Dermis microvascular lymphatic vessel endothelial cell (primary cell): ENCODE measurements at regions not wholly inside any gene's neighbourhood (a gene's known extent, or its start where the extent isn't known, plus 50 kb on each side); places are given as distances from the start of the nearest gene placed in this dataset.
"Not testable (repeated sequence)": the region's sequence is repeated elsewhere in the genome, so short reads cannot be mapped to it uniquely, and the experiment has no call there.

Source experiments
- DNase-seq, 2 donors: peaks; one replicate each; pipeline versions ENCODE4 v3.0.0 to v3.0.0-alpha.2; 2010; ENCODE audit warnings: low read depth in 2 of 2

DNA sequence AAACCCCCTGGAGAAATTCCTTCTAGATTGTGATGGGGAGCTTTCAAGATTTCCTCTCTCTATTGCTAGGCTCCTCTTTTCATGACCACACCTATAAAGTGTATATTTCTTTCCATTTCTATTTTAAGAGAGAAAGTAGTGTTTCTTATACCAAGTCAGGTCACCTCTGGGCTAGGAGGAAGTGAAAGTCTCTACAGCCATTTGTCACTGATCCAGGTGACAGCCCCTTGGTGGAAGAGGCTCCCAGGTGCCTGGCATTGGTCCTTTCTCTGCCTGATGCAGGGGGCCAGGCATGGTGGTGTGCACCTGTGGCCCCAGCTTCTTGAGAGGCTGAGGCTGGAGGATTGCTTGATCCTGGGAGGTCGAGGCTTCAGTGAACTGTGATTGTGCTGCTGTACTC, 64.7 kb downstream of the DHCR7 start:
- DNase-seq: no peak

DNA sequence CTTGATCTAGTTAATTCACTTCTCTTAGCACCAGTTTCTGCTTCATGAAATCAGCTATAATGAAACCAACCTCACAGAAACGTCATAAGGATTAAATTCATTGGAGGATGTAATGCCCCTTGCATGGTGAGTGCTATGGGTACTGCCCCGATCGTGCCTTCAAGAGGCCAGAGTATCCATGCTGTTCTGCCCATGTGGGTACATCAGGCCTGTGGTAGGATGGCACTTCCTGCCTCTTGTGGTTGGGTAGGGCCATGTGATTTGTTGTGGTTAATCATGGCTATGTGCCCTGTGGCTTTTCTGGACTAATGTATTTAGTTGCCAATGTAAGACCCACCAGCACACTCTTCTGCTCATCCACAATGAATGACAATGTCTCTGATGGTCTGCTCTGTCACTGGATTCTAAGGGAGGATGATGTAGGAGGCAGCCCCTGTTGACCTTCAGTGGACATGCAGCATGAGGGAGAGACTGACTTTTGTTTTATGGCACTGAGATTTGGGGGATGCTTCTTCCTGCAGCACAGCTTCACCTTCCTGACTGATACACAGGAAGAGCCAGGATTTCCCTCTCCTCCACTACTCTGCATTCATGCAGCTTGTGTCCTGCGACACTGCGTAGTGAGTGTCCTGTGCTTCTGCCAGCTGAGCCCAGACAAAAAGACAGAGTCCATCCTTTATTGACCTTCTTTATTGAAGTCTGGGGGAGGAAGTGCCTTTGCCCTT, 66.2 kb downstream of the DHCR7 start:
- no peak for DNase-seq

DNA sequence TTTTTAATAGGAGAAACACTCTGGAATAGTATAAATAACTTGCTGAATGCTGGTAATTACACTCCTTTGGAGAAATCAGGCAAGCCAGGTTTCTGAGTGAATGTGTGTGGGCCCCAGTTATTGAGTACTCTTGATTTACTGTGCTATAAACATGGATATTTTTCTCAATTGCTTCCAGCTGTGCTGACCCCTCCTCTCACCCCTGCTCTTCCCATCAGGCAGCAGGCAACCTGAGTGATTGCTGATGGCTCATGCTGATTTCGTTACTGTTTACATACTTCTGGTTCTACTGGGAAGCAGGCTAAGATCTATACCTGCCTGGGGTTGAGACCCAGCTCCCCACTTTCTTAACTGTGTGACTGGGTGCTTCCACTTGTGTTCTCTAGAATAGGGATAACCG, 68.5 kb downstream of the DHCR7 start:
- no peak for DNase-seq

DNA sequence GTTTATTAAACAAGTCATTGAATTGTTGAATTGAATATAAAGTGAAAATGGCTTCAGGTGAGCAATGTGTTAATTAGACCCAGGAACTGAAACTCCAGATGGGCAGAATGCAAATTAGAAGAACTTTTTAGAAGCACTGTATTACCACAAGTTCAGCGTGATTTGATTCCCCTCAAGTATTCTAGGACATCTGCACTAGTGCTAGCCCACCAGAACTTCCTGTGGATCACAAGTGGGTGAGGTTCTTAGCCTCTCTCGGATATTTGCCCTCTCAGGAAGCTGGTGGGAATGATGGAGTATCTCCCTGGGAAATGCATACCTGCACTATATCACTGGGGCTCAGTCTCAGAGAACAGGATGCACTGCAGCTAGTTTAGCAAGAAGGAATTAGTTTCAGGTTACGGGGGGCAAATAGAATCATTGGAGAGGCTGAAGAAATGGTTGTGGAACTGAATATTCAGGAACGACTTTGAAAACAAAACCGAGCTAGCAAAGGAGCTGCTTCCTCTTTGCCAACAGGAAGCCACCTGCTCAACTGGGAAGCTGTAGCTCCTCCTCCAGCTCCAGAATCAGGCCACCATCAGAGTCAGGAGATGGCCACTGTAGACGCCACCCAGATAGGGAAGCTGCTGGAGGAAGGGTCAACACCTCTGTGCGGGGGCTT, 74.3 kb downstream of the DHCR7 start:
- no peak for DNase-seq

DNA sequence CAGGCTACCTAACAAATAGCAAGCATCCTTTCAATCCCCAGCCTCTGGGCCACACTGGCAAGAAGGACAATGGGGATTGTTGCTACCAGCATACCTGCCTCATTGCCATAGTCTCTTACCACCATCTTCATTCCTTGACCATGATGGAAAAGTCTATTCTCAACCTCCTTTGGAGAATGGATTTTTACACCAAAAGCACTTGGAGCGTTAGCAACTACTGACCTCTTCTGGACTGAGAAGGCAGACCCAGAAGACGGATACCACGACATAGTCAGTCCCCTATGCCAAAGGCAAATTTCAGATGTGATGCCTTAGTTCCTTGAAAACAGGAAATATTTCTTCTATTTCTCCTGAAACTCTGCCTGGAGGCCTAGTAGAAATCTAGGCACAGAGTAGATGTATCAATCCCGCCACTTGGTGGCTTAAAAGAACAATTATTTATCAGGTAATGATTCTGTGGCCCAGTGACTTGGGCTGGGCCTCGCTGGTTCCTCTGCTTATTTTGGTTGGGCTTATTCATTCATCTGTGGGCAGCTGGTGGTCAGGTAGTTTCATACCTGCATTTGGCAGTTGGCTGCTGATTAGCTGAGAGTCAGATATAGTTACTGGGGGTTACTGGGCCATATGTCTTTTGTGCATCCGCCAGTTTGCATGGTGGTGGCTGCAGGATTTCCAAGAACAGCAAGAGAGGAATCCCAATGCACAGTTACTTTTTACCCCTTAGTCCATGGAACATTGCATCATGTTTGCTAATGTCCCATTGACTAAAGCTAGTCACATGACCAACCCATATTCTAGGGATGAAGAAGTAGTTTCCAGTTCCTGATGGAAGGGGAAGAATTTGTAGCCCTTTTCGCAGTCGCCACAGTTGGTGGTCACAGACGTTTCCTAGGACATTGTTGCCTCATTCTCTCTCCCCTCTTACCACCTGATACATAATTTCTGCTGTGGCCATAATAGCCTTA, 75.2 kb downstream of the DHCR7 start:
- DNase-seq: no peak

DNA sequence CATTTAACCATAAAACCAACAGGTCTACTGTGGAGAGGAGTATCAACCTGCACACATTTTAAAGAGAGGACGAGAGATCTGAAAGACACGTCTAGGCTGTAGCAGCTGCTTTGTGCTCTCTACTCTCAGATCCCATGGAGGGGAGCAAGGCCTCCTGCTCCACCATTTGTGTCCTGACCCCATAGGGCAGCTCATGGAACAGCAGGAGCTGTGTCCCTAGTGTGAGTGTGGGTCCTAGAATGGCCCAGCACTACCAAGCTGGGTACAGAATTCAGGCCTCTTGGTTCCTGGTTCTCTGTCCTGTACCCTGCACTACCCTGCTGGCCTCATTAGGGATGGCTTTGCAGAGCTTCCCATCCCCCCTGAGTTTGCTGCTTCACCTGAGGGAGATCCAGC, 76.5 kb downstream of the DHCR7 start:
- no peak for DNase-seq

DNA sequence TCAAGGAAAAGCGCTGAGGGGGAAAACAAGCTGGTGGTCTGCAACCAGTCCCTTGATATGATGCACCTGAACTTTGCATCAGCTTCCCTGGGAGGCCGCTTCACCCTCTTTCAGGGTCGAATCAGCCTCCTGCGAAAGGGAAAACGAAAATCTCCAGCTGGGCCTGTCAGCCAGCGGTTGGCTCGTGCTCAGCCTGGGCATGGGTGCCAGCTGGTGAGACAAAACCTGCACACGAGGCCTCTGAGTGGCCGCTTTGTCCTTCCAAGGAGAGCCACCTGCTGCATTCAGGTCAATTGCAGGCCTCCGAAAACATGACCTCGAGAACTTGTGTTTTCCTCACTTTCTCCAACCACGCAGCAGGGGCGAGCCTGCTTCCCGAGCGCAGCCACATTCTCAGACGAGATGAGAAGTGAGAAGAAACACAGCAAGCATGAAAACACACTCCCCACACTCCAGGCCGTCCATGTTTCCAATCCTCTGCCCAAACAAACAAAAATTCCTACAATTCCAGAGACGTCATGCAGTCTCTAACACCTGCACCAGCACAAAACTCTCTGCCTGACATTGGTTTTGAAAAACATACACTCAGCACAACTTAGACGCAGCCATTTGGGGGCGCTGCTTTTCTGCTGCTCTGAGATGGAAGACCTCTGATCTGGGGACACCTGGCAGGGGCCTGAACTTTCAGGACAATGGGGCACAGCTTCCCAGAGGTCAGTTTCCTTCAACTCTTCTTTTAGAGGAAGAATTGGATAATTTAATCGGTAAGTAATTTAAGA, 77.1 kb downstream of the DHCR7 start:
- no peak for DNase-seq

DNA sequence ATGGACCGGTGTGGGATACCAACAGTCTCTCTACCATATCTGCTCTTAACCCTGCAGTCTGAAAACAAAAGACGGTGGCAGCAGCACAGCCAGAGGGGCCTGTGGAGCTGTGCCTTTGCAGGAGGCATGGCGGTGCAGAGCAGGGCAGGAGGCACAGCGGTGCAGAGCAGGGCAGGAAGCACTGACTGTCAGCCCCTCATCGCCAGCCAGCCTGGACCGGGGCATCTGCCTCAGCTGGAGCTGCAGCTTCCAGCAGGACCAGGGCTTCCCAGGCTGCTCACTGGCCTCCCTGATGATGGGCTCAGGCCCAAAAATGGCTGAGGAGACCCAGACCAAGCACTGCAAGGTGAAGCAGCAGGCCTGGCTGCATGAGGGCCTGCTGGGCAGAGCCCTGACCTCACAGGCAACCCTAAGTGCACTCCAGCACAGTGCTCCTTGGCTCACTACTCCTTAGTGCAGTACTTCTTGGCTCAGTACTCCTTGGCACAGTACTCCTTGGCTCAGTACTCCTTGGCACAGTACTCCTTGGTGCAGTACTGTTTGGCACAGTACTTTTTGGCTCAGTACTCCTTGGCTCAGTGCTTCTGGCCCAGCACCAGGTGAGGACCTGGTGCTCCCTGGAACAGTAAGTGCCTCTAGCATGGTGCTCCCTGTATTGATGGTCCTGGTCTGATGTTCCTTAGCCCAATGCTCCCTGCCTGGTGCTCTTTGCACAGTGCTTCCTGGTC, 78.0 kb downstream of the DHCR7 start:
- no peak for DNase-seq

DNA sequence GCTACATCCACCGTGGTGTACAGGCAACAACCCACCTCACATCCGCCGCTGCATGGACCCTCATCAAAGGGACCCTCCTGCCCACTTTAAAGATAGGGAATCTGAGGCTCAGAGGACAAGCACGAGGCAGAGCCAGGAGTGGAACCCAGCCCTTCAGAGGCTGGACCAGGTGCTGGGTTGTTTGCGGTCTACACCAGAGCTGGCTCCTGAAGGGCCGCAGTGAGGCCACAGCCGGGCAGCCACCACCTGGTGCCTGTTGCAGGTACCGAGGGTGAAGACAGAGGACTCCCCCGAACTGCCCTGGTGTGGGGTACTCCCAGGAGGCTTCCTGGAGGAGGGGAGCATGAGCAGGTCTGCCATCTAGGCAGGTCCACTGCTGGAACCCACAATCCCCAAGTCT, 78.8 kb downstream of the DHCR7 start:
- DNase-seq: no peak

DNA sequence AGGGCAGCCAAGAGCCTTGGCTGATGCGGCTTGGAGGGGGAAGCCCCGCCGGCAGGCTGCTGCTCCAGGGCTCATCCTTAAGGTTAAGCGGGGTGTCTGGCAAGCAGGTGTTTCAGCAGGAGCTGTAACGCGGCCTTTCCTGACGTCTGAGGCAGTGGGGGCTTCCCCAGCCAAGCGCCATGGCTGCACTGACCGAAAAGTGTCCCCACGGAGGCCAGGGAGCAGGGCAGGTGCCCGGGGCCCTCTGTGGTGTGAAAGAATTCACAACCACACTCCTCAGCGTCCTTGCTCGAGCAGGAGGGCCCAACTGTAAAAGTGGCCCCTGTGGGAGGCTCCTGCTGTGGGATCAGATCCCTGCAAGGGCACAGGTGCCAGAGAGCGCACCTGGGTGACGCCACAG, 79.2 kb downstream of the DHCR7 start:
- DNase-seq: no peak

DNA sequence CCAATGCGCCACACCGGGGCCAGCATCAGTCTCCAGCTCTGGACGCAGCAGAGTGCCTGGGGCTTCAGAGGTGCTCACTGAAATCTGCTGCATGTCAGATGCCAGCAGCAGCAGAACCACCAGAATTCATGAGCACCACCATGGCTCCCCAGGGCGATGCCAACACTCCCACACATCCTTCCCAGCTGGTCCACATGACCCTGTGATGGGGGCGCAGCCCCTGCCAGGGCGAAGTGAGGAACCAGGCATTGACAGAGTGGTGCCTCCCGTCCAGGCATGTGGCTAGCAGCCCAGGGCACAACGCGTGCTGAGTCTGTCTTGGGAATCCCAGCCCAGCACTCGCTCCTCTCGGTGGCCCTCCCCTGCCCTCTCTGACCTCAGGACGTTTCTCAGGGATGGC, 80.4 kb downstream of the DHCR7 start:
- DNase-seq: no peak

DNA sequence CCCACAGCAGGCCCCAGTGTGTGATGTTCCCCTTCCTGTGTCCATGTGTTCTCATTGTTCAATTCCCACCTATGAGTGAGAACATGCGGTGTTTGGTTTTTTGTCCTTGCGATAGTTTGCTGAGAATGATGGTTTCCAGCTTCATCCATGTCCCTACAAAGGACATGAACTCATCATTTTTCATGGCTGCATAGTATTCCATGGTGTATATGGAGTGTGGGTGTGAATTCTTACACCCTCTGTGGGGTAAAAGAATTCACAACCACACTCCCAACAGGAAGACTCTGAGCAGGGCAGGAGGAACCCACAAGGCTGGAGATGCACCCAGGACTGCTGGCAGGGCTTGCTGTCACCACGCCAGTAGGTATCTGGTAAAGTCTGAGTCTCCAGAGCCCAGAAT, 80.9 kb downstream of the DHCR7 start:
- DNase-seq: not testable (repeated sequence)

DNA sequence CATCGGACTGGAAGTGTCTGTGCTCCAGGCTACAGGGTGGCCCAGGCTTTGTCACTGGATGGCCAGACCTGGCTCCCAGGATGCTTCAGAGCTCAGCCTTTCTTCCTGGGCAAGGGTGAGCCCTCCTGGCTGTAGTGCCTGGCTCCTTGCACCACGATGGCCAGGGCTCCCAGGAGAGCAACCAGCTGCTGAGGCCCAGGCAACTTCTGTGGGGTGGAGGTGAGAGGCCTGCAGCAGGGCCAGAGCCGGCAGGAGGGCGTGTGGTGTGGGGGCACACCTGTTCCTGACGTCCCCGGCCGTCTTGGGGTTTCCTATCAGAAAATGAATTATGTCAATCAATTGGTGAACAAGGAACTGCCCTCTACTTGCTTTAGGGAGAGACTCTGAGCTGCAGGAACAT, 82.1 kb downstream of the DHCR7 start:
- DNase-seq: no peak

DNA sequence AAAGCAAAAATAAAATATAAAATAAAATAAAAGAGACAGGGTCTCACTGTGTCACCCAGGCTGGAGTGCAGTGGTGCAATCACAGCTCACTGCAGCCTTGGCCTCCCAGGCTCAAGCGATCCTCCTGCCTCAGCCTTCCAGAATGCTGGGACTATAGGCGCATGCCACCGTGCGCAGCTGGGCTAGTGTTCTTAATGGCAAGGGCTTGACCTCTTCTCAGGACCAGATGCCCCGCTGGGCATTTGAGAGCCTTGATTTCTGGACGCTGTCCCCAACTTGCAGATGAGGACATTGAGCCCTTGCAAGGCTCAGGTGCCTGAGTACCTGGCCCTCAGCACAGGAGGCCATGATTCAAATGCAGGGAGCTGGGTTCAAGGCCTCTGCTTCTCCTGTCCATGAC, 82.6 kb downstream of the DHCR7 start:
- no peak for DNase-seq

DNA sequence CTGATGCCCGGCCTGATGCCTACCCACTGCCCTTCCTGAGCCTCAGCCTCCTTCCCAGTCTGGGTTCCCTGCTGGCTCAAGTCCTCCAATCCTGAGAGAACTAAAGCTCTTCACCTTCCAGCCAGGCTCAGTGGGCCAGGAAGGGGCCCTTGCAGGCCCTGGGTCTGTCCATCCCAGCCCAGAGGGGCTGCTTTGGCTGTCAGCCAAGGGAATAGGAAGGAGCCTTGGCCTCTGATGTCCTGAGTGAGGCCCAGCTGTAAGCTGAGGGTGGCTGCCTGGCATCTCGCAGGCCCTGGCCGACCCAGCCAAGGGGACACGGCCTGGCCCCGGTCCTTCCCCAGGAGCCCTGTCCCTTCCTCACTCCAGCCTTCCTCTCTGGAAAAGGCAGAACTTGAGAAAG, 83.4 kb downstream of the DHCR7 start:
- DNase-seq: no peak

DNA sequence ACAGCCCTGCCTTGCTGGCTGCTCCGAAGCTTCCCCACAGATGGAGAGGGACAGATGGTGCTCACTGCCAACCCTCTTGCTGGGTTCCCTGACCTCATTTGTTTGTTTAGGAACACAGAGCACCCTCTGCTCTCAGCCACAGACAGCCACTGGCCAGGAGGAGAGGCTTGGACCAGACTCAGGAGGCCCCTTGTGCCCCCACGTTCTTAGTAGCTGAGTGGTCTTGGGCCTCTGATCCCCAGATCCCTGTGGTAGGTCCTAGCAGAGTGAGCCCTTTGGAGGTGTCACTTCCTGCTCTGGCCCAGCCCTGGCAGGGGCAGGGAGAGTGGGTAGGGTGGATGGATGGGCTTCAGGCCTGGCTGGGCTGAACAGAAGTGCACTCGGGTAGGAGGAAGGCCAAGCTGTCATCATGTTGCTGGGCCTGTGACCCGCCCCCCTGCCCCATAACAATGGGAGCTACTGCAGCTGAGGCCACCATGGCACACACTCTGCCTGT, 84.0 kb downstream of the DHCR7 start:
- no peak for DNase-seq

DNA sequence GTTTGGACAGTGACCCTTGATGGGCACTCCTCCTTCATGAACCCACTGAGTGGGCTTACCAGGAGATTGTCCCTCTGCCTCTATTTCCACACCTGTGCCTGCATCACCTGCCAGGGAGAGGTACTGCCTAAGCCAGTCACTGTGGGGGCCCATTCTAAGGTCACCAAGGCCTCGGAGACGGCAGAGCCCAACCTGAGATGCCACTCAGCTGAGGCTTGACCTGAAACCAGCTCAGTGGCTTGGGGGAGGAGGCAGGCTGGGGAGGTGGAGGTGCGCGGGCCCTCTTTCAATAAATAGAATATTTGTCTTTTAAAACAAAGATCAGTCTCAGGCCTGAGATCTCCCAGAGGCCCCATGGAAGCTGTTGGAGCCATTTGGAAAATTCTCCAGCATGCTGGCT, 84.5 kb downstream of the DHCR7 start:
- no peak for DNase-seq

DNA sequence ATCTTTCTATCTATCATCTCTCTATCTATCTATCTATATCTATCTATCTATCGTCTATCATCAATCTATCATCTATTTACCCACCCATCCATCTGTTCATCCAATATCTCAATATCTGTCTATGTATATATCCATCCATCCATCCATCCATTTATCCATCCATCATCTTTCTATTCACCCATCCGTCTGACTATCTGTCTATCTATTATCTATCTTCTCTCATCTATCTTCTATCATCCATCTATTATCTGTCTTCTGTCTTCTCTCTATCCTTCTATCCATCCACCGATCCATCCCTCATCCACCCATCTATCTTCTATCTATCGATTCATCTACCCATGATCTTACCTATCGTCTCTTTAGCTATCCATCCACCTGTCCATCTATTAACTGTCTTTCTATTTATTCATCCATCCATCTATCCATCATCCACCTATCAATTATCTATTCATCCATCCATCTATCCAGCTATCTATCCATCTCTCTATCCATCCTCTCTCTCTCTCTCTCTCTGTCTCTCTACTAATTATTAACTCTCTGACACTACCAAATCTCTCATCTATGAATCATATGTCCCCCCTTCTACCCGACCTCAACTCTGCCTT, 89.1 kb downstream of the DHCR7 start:
- no peak for DNase-seq

DNA sequence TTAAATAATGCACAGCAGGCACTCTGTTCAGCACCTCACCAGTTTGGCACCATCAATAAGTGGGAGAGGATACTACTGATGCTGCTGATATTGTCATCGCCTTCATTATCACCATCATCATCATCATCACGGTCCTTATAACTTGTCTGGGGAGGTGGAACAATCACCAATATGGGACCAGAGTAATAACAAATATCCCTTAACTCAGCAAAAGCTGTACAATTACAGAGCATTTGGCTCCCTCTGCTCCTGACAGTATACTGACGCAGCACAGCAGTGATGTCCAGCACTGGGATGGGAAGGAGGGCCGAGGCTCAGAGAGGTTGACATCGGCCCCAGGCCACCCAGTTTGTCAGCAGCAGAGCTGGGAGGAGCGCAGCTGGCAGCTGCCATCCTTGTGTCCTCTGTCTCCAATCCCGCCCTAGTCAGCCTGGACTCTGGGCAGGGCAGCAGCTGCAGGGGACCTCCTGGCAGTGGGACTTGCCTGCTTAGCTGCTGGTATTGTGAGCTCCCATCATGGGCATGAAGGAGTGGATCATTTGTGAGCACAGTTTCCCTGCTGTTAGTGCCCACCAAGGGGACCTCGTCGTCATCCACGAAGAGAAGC, 90.0 kb downstream of the DHCR7 start:
- DNase-seq: no peak

DNA sequence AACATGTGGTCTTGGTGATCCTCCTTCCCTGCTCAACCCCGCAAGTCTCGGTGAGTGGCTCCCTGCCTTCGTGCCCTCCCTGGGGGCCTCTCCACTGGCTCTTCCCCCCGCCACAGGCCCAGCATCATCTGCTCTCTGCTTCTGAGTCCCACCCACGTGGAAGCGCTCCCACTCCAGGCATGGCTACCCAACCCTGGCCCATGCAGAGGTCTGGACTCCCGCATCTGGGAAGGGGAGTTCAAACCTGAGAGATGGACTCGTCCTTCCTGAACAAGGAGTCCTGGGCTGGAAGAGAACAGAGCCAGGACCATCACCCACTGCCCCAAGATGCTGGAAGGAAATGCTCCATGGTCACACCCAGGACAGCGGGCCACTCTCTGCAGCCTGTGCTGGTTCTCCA, 90.8 kb downstream of the DHCR7 start:
- no peak for DNase-seq
